DMS53 (cell line): ENCODE measurements at regions not wholly inside any gene's neighbourhood (a gene's known extent, or its start where the extent isn't known, plus 50 kb on each side); places are given as distances from the start of the nearest gene placed in this dataset.

ENCODE experiments used
- DNase-seq: peaks from one replicate; lab custom pipeline; 2025; lab: John Stamatoyannopoulos, UW

DNA sequence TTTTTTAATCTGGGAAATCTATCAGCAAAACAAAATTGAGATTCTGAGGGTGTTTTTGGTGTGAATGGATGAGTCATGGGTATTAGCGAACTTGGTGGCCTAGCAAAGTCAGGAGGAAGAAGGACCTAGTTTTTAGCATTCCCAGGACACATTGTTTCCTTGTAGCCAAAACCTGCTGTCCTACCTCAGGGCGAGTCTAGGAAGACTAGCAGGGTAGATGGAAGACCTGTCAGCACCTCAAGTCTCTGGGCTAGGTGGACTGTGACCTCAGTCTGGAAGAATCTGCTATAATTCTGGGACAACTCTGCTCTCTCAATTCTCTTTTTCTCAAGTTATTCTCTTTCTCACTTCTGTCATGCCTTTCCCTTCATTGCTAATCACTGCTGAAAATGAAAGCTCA, 1399.3 kb upstream of the LRRTM1 start:
- DNase-seq: no peak

DNA sequence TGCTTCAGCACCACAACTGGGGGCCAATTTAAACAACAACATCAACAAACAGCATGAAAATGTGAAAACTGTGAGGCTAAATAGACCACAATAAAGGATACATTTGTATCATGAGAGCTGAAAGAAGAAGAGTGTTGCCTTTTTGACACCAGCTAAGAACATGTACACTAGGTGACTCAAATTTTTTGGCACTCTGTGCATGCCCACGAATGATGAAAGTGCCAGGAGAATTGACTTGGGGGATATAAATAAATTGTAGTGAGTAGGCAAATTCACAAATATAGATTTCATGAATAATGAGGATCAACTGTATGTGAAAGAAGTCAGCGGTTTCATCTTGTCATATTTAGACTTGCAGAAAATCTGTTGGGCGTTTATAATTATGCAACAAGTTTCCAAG, 1388.0 kb upstream of the LRRTM1 start:
- no peak for DNase-seq

DNA sequence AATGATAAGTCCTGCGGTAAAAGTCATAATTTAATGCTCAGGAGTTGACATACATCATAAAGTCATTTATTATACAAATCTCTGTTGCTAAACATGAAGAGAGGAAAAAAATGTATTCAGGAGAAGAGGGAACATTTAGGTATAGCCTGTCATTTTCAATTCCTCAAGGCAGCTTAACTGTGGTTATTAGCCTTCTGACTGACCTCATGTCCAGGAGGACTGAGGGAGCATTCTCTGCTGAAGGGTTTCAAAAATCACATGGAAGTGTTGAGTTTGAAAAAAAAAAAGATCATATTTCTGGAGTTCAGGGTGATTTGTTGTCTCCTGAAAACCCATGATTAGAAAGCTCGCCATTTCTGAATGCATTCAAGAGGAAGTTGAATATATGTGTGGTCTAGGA, 1371.1 kb upstream of the LRRTM1 start:
- no peak for DNase-seq

DNA sequence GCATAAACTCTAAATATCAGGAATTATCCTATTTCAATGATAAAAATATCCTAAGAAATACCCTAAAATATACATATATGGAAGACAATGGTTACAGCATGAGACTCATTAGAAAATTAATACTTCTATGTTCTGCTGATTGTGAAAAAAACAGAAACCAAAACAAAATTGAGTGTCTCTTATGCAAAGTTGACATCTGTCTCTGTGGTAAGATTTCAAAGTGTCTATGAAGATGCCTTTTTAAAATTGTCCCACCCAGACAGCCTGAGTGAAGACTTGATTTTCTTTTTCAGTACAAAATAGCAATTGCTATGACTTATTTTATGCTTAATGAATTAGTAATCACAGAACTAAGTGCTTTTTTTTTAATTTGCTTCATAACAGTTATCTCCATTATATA, 1368.4 kb upstream of the LRRTM1 start:
- DNase-seq: no peak

DNA sequence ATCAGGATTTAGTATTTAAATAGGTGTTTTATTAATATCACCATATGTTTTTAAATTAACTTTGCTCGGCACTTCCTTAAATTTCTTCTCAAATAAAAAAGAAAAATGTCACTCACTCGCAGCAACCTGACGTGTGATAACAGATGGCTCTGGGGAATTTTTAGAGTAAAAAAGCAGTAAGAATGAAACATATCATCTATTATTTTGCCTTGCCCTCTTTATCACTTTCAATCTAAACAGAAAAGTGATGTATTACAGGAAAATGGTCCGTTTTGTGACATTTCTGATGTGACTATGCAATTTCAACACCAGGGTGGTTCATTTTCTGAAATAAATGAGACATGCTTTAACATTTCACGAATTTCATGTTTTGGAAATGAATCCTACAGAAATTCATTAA, 1368.0 kb upstream of the LRRTM1 start:
- no peak for DNase-seq

DNA sequence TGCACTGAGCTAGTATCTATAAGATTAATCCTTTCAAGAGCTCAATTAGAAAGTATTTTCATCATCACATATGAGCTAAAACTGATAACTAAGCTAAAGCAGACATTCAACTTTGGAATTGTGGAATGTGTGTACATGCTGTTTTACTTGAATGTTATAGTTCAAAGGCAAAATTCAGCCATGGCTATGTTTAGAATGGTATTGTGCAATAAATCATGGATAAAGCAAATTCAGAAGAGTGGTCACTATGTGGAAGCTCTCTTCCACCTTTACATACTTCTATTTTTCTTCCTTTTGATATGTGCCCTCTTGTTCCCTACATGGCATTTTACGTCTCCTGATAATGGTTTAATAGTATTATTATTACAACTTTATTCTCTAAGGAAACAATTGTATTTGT, 1366.3 kb upstream of the LRRTM1 start:
- DNase-seq: no peak

DNA sequence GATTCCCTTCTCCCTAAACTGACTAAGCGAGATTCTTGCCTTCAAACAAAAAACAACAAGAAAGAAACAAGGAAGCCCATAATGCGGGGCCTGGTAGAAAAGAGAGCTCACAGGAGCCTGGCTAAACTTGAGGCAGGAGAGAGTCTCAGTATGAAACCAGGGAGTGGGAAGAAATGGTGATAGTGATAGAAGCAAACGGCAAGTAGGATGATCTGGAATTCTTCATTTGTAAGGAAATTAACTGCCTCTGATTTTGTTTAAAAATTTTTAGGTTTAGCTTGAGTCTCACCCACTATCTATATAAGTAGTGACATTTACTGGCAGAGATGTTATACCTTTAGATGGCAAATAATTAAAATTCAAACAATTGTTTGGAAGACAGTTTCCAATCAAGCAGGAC, 1356.5 kb upstream of the LRRTM1 start:
- DNase-seq: no peak

DNA sequence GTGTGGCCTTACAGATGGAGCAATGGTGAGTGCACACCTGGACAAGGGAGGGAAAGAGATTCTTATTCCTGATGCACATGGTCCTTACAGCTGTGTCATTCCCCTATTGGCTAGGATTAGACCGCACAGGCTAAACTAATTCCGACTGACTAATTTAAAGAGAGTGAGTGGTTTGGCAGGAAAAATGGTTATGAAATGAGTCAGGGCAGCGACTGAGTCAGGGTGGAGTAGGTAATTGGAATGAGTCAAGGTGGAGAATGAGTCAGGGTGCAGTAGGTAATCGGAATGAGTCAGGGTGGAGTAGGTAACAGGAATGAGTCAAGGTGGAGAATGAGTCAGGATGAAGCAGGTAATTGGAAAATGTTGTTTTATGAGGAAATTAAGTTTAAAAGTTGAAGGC, 1353.7 kb upstream of the LRRTM1 start:
- DNase-seq: peak; percentile 69

DNA sequence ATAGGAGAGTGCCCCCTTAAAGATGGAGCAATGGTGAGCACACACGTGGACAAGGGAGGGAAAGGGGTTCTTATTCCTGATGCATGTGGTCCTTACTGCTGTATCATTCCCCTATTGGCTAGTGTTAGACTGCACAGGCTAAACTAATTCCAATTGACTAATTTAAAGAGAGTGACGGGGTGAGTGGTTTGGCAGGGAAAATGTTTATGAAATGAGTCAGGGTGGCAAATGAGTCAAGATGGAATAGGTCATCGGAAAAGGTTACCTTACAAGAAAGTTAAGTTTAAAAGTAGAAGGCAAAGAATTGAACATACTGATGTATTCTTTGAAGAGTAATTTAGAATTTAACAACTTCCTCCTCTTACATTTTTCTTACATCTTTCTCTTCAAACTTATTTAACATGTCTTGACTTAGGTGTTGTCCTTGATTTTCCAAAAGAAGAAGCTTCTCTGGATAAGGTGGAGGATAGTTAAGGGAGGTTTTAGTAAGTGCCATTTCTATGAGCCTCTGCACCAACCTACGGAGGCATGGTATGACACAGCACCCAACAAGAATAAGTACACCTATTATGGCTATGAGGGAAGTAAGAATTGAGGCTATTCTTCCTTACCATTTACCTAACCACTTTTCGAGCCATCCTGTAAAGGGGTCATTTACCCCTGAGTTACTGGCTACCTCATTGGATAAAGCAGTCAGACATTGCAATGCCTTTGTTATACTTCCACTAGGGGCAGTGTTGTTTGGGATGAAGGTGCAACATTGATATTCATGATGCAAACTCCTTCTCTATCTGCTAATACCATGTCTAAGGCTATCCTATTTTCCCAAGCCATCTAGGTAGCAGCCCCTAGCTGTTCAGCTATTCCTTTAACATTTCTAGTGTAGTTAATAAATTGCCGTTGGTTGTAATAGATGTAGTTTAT, 1345.8 kb upstream of the LRRTM1 start:
- peak; percentile 39 for DNase-seq

DNA sequence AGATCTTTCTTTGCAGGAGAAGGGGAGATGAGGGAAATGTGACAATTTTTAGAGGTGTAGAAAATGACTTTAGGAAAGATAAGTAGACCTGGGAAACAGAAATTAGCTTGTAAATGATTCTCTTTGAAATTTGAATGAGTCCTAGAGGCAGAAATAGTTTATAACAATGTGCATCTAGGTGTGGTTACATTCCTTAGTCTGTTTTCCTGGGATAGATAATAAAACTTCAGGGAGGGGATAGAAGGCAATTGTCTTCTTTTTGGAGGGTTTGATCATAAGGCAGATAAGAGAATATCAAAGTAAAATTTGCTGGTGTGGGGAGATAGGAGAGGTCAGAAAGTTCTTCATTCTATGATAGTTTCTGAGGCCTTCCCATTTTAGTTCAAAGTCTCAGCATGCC, 1344.3 kb upstream of the LRRTM1 start:
- DNase-seq: no peak

DNA sequence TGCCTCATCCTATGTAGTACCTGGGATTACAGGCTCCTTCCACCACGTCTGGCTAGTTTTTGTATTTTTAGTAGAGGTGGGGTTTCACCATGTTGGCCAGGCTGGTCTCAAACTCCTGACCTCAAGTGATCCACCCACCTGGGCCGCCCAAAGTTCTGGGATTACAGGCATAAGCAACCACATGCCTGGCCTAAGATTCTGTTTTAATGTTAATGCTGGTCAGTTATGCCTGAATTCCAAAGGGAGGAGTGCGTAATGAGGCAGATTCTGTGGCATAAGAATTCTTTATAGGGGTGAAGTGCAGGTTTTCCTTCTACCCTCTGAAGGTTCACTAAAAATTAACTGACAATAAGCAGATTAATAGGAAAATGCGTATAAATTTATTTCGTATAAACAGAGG, 1343.8 kb upstream of the LRRTM1 start:
- no peak for DNase-seq

DNA sequence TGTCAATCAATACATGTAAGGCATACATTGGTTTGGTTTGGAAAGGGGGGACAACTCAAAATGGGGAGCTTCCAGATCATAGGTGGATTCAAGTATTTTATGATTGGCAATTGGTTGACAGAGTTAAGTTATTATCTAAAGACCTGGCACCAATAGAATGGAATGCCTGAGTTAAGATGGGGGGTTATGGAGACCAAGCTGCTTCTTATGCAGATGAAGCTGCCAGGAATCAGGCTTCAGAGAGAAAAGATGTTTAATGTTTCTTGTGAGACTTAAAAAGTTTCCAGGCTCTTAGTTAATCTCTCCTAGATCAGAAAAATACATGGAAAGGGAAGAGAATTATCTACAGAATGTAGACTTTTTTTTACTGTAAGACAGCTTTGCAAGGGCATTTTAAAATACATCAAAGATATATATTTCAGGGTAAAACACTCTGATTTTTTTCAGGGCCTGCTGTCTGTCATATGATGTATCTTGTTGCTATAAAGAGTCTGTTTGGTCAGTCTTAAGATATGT, 1343.2 kb upstream of the LRRTM1 start:
- peak; percentile 6 for DNase-seq

DNA sequence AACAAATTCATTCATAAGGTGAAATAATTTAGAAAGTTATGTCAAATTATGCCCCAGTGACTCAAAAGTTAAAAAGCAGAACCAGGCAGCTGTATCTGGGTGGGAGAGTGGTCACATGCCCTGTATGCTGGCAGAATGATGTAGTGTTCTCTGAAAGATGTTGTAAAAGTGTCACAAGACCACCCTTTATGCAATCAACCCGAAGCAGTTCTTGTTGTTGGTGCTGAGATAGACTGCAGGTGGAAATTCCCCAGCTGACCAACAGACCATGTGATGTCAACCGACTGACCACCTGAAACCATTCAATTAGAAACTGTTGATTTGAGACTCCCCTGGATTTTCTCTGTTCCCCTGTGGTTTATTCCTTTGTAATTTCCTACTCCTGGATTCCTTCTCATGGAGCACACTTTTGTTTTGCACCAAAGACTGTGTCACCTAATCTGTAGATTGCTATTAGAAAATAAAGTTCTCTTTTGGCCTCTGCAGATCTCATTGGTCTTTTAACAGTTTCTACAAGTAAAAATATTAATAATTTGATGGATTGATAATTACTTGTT, 1341.3 kb upstream of the LRRTM1 start:
- DNase-seq: no peak

DNA sequence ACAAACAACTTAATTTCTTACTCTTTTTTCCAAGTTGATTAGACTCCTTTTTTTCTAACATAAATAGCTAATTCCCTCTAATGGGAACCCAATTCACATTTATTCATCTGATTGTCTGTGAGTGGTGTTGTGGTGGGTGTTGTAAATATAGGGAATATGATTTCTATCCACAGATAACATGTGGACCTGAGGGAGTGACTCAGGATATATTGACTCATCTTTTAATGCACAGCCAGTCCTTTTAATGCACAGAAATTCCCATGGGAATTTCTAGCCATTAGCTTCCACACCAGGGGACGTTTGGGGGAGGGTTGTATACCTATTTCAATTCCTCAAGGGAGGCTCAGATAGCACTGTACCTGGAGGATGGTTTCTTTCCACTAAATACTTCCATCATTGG, 1339.6 kb upstream of the LRRTM1 start:
- DNase-seq: no peak

DNA sequence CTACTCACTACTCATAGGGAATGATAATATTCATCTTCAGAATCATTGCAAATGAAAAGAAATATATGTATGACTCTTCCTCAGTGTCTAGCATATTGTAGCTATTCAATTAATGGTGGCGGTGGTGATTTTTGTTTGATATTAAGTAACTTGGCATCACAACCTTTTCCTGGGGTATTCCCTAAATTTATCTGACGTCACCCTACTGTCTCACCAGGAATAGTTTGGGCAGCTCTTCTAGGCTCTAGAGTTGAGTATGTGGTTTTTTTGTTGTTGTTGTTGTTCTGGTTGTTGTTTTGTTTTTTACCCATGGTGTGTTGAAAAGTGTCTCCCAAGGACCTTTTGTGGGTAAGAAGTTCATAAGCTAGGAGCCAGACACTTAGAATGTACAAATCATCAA, 1320.3 kb upstream of the LRRTM1 start:
- no peak for DNase-seq

DNA sequence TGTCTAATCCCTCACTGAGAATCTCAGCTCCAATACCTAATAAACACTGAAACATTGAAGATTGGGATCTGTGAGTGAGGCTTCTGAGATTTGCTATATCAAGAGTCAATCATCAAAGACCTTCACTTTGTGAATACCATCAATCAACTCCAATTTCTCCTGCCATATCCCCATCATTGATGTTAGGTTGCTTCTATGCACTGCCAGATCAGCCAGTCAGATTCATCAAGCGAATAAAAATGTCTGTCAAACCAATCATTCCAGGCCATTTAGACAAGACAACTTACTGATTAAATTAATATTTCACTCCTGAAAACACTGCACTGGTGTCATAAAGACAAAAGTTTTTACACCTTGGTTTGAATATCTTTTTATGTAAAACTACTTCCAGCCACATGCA, 1295.5 kb upstream of the LRRTM1 start:
- no peak for DNase-seq

DNA sequence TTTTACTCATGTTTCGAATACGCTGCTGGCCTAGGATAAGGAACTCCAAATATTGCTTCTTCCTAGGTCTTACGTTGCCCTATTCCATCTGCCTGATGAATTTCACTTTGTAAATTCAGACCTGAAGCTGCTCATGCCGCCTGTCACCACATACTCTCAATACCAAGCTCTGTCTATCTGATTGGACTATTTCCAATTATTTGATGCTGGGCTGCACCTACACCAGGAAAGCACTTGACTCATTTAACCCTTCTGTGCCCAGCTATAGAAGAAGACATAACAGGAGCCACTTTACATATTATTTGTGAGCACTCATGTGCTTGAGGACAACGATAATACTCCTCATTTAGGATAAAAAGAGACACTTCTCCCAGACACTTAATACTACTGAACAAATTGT, 1293.9 kb upstream of the LRRTM1 start:
- no peak for DNase-seq

DNA sequence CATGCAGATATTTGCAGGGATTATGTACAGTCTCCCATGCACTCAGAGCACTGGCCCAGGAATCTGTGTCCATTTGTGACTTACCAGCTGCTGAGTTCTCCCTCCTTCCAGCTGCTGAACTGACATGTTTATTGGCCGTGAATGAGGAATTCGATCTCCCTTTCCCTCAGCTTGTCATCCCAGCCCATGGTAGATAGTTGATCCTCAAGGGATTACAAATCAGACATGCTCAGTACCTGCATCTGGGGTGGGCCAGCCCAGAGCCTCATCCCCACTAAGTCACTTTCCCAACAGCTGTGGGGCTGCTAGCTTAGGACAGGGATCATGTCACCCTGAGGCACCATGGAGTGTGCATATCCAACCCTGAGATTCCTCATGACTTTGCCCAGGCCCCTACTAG, 1284.9 kb upstream of the LRRTM1 start:
- DNase-seq: no peak

DNA sequence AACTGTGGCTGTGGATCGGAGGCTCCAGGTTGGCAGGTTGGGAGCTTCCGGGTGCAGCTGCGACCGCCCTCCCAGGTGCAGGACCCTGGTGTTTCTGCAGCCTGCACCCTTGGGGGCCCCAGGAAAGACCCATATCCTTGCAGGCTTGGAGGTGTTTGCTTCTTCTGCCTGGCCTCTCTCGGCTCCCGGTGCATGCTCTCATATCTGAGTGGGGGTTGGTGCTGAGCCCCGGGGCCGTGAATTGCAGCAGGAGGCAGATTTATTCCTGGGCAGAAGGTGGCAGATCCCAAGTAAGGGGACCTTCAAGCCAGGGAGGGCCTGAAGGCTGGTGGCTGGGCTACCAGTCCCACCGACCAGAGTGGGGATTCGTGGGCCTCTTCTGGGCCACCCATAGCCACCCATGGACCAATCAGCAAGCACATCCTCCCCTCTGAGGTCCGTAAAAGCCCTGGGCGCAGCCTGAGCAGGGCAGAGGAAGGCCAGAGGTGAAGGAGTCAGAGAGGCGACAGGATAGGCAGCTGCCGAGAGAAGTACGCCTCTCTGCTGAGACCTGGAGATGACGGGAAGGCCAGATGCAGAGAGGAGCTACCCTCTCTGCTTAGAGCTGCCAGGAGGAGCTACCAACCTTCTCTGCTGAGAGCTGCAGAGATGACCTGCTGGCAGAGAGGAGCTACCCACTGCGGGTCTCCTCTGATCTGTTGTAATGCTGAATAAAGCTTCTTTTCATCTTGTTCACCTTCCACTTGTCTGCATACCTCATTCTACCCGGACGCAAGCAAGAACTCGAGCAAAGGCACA, 1279.0 kb upstream of the LRRTM1 start:
- DNase-seq: no peak

DNA sequence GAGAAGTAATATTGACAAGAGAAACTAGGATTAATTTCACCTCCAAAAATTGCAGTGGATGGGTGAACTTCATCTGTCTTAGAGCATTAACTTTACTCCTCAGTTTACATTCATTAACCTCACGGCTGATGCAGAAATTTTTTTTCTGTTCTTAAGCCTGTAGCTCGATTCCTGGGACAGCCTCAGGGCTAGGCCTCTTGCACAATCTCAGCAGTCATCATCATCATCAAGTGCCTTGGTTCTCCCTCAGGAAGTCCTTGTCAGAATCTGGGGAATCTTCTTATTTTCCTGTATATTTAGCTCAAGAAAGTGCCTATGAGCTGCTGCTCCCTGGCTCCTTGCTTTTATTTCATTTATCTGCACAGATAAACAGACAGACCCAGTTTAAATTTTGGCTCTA, 1272.2 kb upstream of the LRRTM1 start:
- no peak for DNase-seq

DNA sequence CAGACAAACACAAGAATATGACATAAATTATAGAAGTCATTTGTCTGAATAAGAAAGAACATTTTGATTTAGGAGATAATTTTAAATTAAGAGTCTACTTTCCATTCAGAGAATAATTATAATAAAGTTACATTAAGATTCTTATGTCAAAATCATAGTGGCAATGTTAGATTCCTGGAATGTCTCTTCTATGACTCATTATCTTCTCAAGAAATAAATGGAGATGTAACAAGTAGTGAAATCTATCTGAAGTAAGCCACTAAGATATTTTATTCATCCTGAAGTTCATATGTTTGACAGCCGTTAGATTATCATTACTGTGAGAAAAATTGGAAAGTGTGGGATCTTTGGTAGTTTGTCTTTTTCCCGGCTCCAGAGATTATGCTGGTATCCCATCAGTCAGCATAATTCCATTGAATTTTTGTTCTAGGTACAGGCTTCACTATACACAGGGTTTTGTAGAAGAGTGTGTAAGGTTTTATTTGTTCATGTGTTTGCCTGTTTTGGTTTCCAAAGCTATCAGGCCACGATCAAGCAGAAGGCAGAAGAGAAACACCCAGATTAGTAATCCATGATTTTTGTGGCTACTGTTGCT, 1246.6 kb upstream of the LRRTM1 start:
- DNase-seq: no peak

DNA sequence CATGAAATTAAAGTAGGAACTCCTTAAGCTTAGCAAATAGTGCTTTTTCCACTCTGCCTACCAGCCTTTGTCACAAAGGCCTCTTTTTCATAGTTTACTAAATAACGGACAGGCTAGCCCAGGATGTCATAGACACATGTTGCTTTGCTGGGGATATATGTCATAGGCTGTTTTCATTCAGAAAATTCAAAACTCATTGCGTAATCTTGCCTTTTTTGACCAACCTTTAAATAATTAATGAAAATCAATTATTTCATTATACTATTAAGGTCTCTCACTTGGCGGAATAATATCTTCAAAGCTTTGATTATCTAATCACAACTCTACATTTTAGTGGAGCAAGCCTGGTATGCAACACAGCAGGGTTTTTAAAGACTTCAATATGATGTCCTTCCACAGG, 1245.7 kb upstream of the LRRTM1 start:
- DNase-seq: no peak
